Stimulated activated naive CD8-positive, alpha-beta T cell treated with anti-CD3 and anti-CD28 coated beads, Interleukin-15, Interleukin-2, amounts not matched to agents 100 U/mL and 50 U/mL, for 24 hours (primary cell): ENCODE measurements at regions not wholly inside any gene's neighbourhood (a gene's known extent, or its start where the extent isn't known, plus 50 kb on each side); places are given as distances from the start of the nearest gene placed in this dataset.

ENCODE experiments used
- ATAC-seq: fragments of 150-1000 bp; cut with Tn5 transposase; one replicate; pipeline ENCODE4 v1.10.0; 2021
- DNase-seq: peaks from one replicate; pipeline ENCODE4 v3.0.0; 2021

GRCh38 chr15:29601811-29602210, 220.5 kb downstream of the TJP1 start:
- ATAC-seq = no peak
- no peak for DNase-seq

- ATAC-seq (no peak), DNase-seq (no peak)
Measured at GRCh38 chr15:29600262-29600661, 222.0 kb downstream of the TJP1 start.

GRCh38 chr15:29596266-29596665, 226.0 kb downstream of the TJP1 start:
- ATAC-seq = no peak
- DNase-seq = no peak

DNA sequence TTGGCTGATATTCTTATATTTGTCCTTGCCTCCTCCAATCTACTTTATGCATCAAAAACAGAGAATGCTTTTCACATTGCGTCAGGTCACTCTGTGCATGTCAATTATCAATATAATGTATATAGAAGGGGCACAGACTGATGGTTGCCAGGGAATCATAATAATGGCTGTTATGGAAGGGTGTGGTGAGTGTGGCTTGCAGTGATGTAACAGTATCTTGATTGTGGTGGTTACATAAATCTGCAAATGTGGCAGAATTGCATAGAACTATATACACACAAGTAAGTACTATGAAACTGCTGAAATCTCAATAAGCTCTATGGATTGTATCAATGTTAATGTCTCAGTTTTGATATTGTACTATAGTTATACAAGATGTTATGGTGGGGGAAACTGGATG, 228.6 kb downstream of the TJP1 start:
- no peak for ATAC-seq
- DNase-seq = no peak

DNA sequence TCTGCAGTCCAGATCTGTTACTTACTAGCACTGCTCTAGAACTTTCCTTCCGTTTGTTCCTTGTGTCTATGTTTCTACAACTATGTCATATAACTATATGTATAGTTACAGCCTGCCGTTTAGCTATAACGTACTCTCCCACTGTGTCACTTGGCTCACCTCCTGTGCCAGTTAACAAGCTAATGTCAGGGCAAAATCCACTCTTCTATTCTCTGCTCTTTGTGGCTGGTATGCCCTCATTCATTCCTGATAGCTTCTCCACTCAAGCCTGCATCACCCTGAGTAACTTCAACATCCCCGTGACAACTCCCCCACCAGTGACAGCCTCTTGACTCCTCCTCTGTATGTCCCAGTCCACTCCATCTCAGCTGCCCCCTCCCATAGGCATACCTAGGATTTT, 229.2 kb downstream of the TJP1 start:
- ATAC-seq = peak; percentile 6

DNA sequence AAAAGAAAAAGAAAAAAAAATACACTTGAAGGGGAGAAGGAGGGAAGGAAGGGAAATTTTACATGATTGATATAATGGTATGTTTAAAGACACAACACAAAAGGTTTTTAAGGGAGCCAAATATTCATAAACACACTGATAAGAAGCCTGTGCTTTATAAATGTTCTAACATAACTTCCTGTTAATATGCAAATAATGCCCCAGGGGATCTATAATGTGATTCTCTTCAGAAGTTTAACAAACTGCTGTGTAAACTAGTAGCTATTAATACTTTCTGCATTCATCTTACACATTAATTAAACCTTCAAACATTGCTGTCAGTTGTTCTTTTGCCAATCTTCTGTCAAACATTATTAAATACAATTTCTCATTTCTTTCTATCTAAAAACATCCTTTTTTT, 231.6 kb downstream of the TJP1 start:
- ATAC-seq (no peak), DNase-seq (no peak)

More for the DNA sequence above, 229.2 kb downstream of the TJP1 start:
- DNase-seq = no peak

DNA sequence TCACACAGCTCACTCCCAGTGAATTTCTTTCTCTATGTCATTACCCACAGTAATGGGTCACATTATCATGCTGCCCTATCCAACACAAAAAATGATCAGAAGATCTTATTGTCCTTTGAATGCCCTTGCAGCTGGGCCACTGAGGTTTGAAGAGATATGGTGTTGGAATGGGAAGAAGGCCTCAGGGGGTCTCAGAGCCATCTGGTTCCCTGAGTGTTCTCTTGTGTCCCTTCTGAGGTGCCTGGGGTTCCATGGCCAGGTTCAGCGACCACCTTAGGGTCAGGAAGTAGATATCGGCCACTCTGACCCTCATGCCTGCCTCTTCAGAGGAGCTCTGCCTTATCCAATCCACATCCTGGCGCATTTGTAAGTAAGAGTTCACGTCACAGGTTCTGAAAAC, 232.3 kb downstream of the TJP1 start:
- DNase-seq (no peak), ATAC-seq (no peak)

GRCh38 chr15:29589416-29589815, 232.9 kb downstream of the TJP1 start:
- DNase-seq (no peak), ATAC-seq (no peak)

DNA sequence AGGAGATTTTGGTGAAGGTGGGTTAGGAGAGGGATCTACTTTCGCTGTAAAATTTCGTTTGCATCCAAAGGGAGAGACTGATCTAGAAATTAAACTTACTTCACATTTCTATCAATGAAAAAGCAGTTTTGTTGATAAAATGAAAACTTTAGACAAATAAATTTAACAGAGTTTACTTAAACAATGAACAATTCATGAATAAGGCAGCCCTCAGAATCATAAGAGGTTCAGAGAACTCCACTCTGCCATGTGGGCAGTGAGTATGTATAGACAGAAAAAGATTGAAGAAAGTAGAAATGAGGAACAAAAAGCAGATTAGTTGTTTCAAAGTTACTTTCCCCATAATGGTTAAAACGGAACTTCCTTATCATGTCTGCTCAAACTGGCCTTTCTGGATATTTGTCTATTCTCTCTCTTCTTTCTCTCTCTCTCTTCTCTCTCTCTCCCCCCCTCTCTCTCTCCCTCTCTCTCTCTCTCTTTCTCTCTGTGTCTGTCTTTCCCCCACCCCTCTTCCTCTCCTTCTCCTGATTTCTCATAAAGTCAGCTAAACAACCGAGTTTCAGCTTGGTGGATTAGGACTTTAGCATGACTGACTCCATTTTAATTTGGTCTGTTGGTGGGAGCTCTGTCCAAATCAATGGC, 248.9 kb downstream of the TJP1 start:
- ATAC-seq (no peak), DNase-seq (no peak)

- no peak for ATAC-seq
- DNase-seq = no peak
Measured at GRCh38 chr15:29571792-29572431, 250.4 kb downstream of the TJP1 start.

DNA sequence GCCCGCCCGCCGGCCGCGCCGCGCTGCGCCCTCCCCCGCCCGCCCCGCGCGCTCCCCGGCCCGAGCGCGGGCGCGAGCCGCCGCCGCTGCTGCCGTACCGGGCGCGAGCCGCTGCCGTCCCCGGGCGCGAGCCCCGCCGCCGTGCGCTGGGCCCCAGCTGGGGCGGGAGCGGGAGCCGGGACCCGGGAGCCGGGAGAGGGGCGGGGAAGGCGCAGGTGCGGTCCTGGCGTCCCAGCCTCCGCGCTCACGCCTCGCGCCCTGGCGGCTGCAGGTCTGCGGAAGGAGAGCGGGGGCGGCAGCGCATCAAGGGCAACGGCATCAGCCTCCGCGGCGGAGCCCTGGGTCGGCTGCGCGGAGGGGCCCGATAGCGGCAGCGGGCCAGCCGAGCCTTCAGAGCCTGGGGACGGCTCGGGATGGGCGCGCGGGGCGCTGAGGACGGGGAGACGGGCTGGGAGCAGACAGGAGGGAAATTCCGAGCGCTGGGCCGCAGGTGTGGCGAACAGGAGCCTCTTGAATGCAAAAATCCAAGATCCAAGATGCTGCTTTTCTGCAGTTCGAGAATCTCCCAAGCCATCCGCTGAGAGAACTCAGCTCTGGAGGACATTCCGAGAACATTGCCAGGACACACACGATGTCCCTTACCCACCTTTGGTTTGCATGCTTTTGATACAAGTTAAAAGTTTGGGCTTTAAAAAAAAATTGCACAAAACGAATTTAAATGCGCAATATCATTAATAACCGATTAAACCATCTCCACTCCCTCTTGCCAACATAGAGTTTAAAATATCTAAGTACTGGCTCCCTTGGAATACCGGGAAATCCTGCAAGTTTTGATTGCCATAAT, 251.1 kb downstream of the TJP1 start:
- ATAC-seq (no peak), DNase-seq (peak; percentile 27)

GRCh38 chr15:29570121-29570947, 251.9 kb downstream of the TJP1 start:
- ATAC-seq = no peak
- no peak for DNase-seq

- ATAC-seq (no peak), DNase-seq (no peak)
Measured at GRCh38 chr15:29569533-29570092, 252.7 kb downstream of the TJP1 start.

GRCh38 chr15:29568840-29569532, 253.3 kb downstream of the TJP1 start:
- DNase-seq = no peak
- no peak for ATAC-seq

DNA sequence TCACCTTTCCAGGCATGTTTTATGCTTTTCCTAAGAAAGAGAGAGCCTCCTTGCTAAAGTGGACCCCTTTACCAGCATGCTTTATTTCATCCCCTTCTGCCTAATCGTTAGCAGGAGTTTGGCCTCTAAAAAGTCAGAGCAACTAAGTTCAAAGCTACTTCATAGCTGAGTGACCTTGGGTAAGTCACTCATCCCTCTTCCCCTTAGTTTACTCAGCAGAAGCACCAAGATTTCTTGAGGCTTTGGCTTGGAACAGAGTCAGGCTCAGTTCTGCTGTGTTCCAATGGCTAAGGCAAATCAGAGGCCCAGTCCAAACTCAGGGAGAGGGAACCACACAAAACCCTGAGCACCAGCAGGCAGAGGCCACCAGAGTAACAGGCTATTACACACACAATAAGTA, 254.9 kb downstream of the TJP1 start:
- ATAC-seq (no peak), DNase-seq (no peak)

DNA sequence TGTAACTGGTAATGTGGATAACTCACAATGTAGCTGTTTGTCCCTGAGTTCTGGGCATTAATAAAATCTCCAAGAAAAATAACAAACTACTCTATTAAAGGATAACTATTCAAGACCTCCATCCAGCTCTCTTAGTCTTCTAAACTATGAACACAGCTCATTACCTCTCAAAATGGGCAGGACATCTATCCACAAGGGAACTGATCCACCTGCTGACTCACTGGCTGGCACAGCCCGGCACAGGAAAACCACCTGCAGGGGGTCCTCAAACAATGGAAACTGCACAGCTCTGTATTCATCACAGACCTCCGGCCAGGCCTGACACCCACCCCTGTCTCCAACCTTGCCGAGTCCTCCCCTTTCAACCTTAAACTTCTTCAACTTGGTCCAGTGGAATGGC, 255.4 kb downstream of the TJP1 start:
- DNase-seq = no peak
- no peak for ATAC-seq

DNA sequence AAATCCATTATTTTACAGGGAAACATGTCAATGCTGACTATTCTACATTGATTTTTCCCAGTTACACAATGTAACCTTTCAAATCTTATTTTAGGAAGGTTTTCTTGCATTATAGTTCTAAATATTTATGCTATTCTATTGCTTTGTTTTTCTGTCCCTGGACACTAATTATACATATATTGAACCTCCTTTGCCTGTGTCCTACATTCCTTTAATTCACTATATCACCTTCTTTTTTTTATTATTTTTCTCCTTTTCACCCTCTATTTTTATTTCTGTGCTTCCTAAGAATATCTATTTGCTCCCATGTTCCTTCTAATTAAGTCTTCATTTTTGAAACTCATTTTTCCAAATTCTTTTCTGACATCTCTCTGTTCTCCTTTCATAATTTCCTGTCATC, 259.2 kb downstream of the TJP1 start:
- ATAC-seq = no peak
- DNase-seq = no peak

GRCh38 chr15:29560896-29561295, 261.4 kb downstream of the TJP1 start:
- DNase-seq (no peak), ATAC-seq (no peak)

GRCh38 chr15:29558261-29558660, 264.0 kb downstream of the TJP1 start:
- DNase-seq = no peak

DNA sequence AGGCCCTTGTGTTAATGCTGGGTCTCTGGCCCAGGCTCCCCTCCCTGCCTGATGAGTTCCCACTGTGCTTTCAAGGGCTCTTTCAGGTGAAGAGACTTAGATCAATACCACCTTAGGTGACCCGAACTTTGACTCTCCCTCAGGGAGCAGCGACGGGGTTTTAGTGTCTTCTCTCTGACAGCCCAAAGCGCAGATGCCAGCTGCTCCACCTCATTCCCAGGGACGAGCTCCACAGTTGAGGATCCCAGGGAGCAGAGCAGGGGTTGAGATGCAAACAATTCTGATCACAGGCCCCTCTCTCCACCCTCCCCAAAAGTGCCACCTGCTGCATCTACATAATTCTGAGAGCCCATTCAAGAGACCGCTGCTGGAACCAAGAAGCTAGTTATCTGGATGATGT, 265.1 kb downstream of the TJP1 start:
- DNase-seq = no peak
- ATAC-seq = no peak

More at GRCh38 chr15:29558261-29558660, 264.0 kb downstream of the TJP1 start:
- no peak for ATAC-seq

- ATAC-seq (no peak), DNase-seq (no peak)
Measured at GRCh38 chr15:29556380-29556779, 265.9 kb downstream of the TJP1 start.
